ENCODE measurements at regions not wholly inside any gene's neighbourhood (a gene's known extent, or its start where the extent isn't known, plus 50 kb on each side); places are given as distances from the start of the nearest gene placed in this dataset.

- DNase-seq: no peak
Measured at GRCh38 chr9:105921057-105921726, 226.9 kb downstream of the TMEM38B start.

- no peak for DNase-seq
Measured at GRCh38 chr9:105928416-105928815, 234.1 kb downstream of the TMEM38B start.

- DNase-seq: no peak
Measured at GRCh38 chr9:105930011-105930627, 235.8 kb downstream of the TMEM38B start.

GRCh38 chr9:105932276-105932675, 237.9 kb downstream of the TMEM38B start:
- DNase-seq: no peak

DNA sequence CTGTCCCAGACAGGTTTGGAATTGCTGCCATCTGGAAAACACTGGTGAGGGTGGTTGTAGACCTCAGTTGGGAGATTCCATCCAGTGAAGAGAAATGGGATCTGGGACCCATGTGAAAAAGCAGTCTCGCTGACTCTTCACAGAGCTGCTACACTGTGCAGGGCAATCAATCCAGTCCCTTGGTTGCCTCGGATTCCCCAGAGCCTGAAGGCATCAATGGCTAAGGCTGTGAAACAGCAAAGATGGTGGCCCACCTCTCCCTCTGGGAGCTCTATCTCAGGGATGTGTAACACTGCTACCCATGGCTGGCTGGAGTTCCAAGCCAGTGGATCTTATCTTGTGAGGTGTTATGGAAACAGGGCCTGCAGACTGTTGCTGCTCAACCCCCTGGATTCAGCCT, 256.1 kb downstream of the TMEM38B start:
- no peak for DNase-seq

- DNase-seq: no peak
Measured at GRCh38 chr9:105950894-105951293, 256.6 kb downstream of the TMEM38B start.

- no peak for DNase-seq
Measured at GRCh38 chr9:105954517-105954916, 260.2 kb downstream of the TMEM38B start.

- no peak for DNase-seq
Measured at GRCh38 chr9:105957830-105958229, 263.5 kb downstream of the TMEM38B start.

- DNase-seq: no peak
Measured at GRCh38 chr9:105958587-105958986, 264.2 kb downstream of the TMEM38B start.

DNA sequence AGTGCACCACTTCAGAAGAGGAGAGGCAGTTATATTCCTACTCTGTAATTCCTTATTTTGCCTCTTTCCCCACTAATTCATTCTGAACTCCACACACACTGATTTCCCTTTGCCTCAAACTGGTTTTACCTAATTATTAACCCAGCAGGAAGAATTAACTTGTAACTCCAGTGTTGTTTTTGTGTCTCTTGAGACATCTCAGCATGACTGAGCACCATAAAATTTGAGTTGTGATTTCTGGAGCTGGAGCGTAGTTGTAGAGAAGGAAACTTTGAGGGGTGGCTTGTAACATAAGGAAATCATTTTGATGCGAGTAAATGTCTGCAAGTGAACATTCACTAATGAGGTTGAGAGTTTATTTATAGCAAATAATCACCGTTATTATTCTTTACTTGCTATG, 265.2 kb downstream of the TMEM38B start:
- DNase-seq: no peak

DNA sequence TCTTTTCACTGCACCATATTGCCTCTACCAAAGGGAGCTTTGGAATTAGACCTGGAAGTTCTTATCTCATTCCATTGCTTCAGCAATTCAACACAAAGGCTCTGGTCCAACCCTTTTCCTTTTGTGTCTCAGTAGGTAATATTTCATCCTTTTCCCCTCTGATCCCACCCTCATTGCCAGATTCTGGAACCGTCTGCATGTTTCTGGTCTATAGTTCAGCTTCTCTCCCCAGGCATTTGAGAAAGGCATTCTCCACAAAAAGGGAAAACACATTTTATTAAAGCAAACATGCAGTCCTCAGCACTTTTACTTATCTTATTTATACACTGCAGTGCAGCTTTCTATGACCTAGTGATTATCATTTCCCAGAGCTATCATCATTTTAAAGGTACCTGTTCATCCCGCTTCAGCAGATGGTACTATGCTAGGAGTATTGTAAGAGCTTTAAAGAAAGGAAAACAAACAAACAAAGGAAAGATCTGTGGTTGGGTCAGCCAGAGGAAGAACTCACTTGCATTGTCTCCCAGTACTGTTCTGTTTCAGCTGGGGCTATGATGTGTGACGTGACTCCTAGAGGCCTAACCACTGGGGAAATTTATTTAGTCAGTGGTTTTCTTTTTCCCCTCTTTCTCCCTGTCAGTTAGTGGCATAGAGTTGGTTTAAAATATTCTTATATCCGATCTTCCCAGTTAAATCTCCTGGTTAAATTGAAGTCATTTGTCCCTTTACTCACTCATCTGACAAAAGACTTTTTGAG, 269.2 kb downstream of the TMEM38B start:
- no peak for DNase-seq

- DNase-seq: no peak
Measured at GRCh38 chr9:105964156-105964555, 269.8 kb downstream of the TMEM38B start.

DNA sequence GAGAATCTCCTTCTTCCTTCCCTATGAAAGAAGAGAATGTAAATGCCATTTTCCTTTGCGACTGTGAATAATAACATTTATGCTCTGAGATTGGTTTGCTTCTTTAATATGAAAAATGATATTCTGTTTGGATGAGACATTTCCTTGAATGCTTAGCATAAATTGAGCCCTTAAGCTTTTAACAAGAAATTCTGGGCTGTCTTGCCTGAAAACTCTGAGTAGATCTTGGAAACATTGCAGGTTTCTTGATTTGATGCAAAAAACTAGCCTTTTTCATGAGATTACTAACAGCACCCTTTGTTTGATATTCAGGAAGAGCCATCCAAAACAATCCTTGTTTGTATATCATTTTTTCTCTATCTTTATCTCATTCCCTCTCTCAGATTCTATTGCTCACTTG, 272.5 kb downstream of the TMEM38B start:
- no peak for DNase-seq

DNA sequence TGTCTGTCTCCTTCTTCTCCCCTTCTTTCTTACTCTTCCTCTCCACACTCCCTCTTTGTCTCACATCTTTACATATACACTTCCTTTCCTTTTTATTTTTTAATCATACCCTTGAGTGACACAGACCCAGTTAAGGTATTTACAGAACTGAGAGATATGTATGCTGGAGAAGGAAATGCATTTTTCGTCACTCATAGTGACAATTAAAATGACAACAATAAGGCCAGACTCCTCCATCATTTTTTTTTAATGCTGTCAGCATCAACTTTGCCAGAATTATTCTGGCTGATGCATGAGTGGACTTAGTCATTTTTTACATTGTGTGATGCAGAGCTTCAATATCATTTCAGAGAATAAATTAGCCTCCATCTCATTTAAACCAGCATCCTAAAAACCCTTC, 272.9 kb downstream of the TMEM38B start:
- no peak for DNase-seq

- DNase-seq: no peak
Measured at GRCh38 chr9:105967797-105968196, 273.5 kb downstream of the TMEM38B start.

- no peak for DNase-seq
Measured at GRCh38 chr9:105968811-105969466, 274.6 kb downstream of the TMEM38B start.

DNA sequence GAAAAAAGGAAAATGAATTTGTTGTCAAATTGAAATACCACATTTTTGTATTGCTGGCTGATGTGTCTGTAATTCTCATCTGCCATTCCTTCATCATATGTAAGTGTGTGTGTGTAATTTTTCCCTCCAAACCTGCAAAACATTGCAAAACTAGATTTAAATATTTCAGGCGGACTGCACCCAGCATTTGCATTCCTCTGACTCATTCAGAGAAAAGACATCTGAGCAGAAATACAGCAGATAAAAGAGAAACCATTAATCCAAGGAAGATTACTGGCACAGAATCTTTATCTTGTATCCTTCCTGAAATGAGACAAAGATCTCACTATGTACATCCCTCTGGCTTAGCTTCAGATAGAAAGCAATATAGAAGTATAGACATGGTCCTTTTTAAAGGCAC, 275.3 kb downstream of the TMEM38B start:
- no peak for DNase-seq

GRCh38 chr9:105971986-105972385, 277.6 kb downstream of the TMEM38B start:
- DNase-seq: no peak

DNA sequence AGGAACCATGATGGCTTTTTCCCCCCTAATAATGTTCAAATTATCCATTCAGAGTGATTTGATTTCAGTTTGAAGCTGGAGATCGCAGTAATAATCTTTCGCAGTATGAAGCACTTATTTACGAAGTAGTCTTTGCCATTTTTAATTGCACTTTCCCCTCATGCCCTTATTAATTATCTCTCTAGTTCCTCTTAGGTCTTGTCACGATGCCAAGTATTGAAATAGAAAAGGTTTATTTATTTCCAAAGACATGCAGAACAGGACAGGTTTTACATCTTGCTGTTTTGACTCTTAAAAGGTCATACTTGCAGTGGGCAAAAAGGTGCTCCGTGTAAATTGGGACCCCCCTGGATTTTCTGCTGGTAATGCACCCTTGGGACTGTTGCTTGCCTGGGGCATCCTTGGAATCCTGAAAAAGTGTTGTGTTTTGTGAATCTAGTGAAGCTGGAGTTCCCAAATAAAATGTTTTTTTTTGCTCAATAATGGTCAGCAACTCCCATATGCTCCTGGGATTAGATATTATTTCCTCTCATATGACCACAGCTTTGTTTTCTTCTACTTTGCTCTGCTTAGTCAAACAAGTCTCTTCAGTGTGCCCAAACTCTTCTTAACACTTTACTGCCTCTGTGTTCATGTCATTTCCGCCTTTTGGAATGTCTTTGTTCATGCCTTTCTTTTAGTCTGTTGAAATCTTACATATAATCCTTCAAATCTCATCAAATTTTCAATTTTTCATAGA, 278.3 kb downstream of the TMEM38B start:
- no peak for DNase-seq

- no peak for DNase-seq
Measured at GRCh38 chr9:105973951-105974351, 279.6 kb downstream of the TMEM38B start.

GRCh38 chr9:105975886-105976645, 281.7 kb downstream of the TMEM38B start:
- no peak for DNase-seq

DNA sequence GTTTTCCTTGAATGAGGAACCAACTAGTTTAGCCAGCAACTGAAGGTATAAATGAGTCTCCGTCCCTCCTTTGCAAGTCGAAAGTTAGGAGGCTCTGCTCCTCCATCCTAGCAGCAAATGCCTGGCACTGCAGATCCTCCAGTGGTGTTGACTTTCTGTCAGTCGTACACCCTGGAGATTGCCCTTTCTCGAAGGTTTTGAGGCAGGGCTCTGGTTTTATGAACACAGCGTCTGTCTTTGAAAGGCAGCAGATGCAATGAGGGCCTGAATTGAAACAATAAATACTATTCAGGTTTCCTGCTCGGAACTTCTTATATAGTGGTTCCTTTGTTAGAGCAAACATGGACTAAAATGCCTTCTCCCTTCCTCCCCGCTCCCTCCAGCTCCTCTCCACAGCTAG, 284.0 kb downstream of the TMEM38B start:
- DNase-seq: no peak

Data from stimulated activated CD8-positive, alpha-beta memory T cell treated with anti-CD3 and anti-CD28 coated beads, Interleukin-4, amount 100 ng/mL, for 48 hours (primary cell).